ENCODE measurements at regions not wholly inside any gene's neighbourhood (a gene's known extent, or its start where the extent isn't known, plus 50 kb on each side); places are given as distances from the start of the nearest gene placed in this dataset.

DNA sequence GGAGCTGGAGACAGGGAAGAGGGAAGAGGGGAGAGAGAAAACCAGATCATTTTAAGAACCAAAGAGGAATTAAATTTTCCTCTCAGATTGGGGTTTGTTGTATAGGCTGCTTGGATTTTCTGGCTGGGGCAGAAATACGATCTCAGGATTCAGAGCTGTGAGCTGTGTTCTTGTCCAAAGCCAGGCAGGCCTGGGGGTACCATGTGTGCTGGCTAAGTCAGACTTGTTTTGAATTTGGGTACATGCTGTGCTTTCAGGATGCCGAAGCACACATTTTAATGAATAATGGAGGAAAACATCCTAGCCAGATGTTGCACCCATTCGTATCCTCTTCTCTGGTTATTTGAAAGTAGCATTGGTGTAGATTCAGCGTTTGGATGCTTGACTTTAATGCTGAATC lies 170.3 kb upstream of the PODXL start:
- H3K27ac ChIP-seq (ENCODE audit: control insufficient read depth, insufficient read depth, low read length) = no peak overlapping the region
- DNase-seq (ENCODE audit: low read depth, low spot score) (no peak), FAIRE-seq (no peak)
- H3K9ac ChIP-seq (ENCODE audit: control insufficient read depth, extremely low read depth, insufficient read depth, low read length) = no peak overlapping the region
- H3K4me2 ChIP-seq (ENCODE audit: control insufficient read depth, extremely low read depth, insufficient read depth, low read depth, low read length) = no peak overlapping the region
- H3K9me3 ChIP-seq (ENCODE audit: control insufficient read depth, low read depth, low read length) = no peaks in the 10 kb centered on the region
- no peaks in the 10 kb centered on the region for H3K36me3 ChIP-seq (ENCODE audit: control insufficient read depth in 2 of 2, extremely low read depth in 1 of 2, insufficient read depth in 2 of 2, low read length in 2 of 2)
- no peaks in the 10 kb centered on the region for H3K9me1 ChIP-seq (ENCODE audit: control insufficient read depth, extremely low read depth, insufficient read depth, low read length)
- H2AFZ ChIP-seq (ENCODE audit: control insufficient read depth, low read length) = no peak overlapping the region
- dilution Hi-C loops (cut with MboI; ENCODE audit: extremely low pct_ligation_motif_present, low sequenced_read_pairs) = no loop called here
- no peaks in the 10 kb centered on the region for H3K79me2 ChIP-seq (ENCODE audit: control insufficient read depth, insufficient read depth, low read length)
- H3K27me3 ChIP-seq (ENCODE audit: control insufficient read depth, extremely low read depth, insufficient read depth, low read length) = peaks cover 27% of the 10 kb centered on the region
- no peak overlapping the region for H3K4me3 ChIP-seq (ENCODE audit: control insufficient read depth in 2 of 3, extremely low read depth in 1 of 3, insufficient read depth in 2 of 3, low read depth in 1 of 3, low read length in 3 of 3)
- H3K4me1 ChIP-seq (ENCODE audit: control insufficient read depth, extremely low read depth, insufficient read depth, low read length) = no peaks in the 10 kb centered on the region
- TF ChIP-seq, protein P1, sequence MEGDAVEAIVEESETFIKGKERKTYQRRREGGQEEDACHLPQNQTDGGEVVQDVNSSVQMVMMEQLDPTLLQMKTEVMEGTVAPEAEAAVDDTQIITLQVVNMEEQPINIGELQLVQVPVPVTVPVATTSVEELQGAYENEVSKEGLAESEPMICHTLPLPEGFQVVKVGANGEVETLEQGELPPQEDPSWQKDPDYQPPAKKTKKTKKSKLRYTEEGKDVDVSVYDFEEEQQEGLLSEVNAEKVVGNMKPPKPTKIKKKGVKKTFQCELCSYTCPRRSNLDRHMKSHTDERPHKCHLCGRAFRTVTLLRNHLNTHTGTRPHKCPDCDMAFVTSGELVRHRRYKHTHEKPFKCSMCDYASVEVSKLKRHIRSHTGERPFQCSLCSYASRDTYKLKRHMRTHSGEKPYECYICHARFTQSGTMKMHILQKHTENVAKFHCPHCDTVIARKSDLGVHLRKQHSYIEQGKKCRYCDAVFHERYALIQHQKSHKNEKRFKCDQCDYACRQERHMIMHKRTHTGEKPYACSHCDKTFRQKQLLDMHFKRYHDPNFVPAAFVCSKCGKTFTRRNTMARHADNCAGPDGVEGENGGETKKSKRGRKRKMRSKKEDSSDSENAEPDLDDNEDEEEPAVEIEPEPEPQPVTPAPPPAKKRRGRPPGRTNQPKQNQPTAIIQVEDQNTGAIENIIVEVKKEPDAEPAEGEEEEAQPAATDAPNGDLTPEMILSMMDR (optimal IDR thresholded peaks at IDR 0.05 in 1 of 3, IDR thresholded peaks at IDR 0.05 in 1 of 3, conservative IDR thresholded peaks at IDR 0.05 in 1 of 3; ENCODE audit: extremely low read depth in 1 of 3, insufficient read depth in 2 of 3, low read length in 3 of 3) = no peak
- no peak for TF ChIP-seq EZH2 (IDR thresholded peaks at IDR 0.05; ENCODE audit: low read length)
- H4K20me1 ChIP-seq (ENCODE audit: control insufficient read depth, extremely low read depth, insufficient read depth, low read length) = no peaks in the 10 kb centered on the region

DNA sequence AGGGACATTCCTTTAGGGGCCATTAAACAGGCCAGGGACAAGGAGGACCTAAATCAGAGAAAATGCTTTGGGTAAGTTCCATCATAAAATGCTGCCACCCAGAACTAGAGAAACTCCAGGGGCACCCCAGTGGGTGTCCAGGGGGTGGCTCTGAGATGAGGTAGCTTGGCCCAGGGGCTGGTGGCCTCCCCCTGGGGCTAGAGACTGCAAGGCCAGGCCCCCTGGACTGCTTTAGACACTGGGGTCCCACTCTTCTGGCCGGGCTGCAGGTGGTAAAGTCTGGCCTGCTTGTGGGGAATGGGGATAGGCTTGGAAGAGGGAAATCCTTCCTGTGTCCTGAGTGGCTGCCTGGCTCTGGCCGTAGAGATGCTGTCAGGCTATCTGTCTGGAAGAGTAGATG lies 169.6 kb upstream of the PODXL start:
- Histone ChIP-seq H2AFZ (ENCODE audit: control insufficient read depth, low read length) (no peak overlapping the region), H3K4me1 (ENCODE audit: control insufficient read depth, extremely low read depth, insufficient read depth, low read length) (no peaks in the 10 kb centered on the region), H3K27me3 (ENCODE audit: control insufficient read depth, extremely low read depth, insufficient read depth, low read length) (peaks cover 27% of the 10 kb centered on the region), H3K9ac (ENCODE audit: control insufficient read depth, extremely low read depth, insufficient read depth, low read length) (no peak overlapping the region), H3K36me3 (ENCODE audit: control insufficient read depth in 2 of 2, extremely low read depth in 1 of 2, insufficient read depth in 2 of 2, low read length in 2 of 2) (no peaks in the 10 kb centered on the region), H3K9me1 (ENCODE audit: control insufficient read depth, extremely low read depth, insufficient read depth, low read length) (no peaks in the 10 kb centered on the region), H3K4me2 (ENCODE audit: control insufficient read depth, extremely low read depth, insufficient read depth, low read depth, low read length) (no peak overlapping the region), H3K4me3 (ENCODE audit: control insufficient read depth in 2 of 3, extremely low read depth in 1 of 3, insufficient read depth in 2 of 3, low read depth in 1 of 3, low read length in 3 of 3) (no peak overlapping the region), H4K20me1 (ENCODE audit: control insufficient read depth, extremely low read depth, insufficient read depth, low read length) (no peaks in the 10 kb centered on the region), H3K27ac (ENCODE audit: control insufficient read depth, insufficient read depth, low read length) (no peak overlapping the region), H3K9me3 (ENCODE audit: control insufficient read depth, low read depth, low read length) (no peaks in the 10 kb centered on the region), H3K79me2 (ENCODE audit: control insufficient read depth, insufficient read depth, low read length) (no peaks in the 10 kb centered on the region)
- no peak for FAIRE-seq
- dilution Hi-C loops (cut with MboI; ENCODE audit: extremely low pct_ligation_motif_present, low sequenced_read_pairs) = no loop called here
- DNase-seq (ENCODE audit: low read depth, low spot score) = no peak
- no peak for TF ChIP-seq EZH2 (IDR thresholded peaks at IDR 0.05; ENCODE audit: low read length)

DNA sequence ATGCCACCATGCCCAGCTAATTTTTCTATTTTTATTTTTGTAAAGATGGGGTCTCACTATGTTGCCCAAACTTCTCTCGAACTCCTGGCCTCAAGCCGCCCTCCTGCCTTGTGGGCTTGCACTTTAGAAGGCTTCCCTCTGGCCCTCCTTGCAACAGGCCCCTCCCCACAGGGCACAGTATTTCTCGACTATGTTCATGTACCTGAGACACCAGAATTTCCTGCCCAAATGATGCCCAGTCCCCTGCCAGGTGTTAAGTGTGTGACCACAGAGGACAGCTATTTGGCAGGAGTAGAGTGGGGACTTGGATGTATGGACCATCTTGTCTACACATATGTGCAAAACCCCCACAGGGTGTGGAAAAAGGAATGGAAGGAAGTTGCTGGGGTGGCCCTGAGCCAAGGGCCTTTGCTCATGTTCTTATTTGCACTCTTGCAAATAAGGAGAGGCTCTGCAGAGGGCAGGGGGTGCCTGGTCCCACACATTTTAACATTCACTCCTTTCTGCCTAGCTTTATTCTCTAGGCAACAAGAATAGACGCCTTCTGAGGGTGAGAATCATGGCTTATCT lies 168.4 kb upstream of the PODXL start:
- Histone ChIP-seq H4K20me1 (ENCODE audit: control insufficient read depth, extremely low read depth, insufficient read depth, low read length) (no peaks in the 10 kb centered on the region), H3K79me2 (ENCODE audit: control insufficient read depth, insufficient read depth, low read length) (no peaks in the 10 kb centered on the region), H2AFZ (ENCODE audit: control insufficient read depth, low read length) (no peak overlapping the region), H3K9me3 (ENCODE audit: control insufficient read depth, low read depth, low read length) (no peaks in the 10 kb centered on the region), H3K4me1 (ENCODE audit: control insufficient read depth, extremely low read depth, insufficient read depth, low read length) (no peaks in the 10 kb centered on the region), H3K27me3 (ENCODE audit: control insufficient read depth, extremely low read depth, insufficient read depth, low read length) (peaks cover 27% of the 10 kb centered on the region), H3K27ac (ENCODE audit: control insufficient read depth, insufficient read depth, low read length) (no peak overlapping the region), H3K4me3 (ENCODE audit: control insufficient read depth in 2 of 3, extremely low read depth in 1 of 3, insufficient read depth in 2 of 3, low read depth in 1 of 3, low read length in 3 of 3) (no peak overlapping the region), H3K9me1 (ENCODE audit: control insufficient read depth, extremely low read depth, insufficient read depth, low read length) (no peaks in the 10 kb centered on the region), H3K36me3 (ENCODE audit: control insufficient read depth in 2 of 2, extremely low read depth in 1 of 2, insufficient read depth in 2 of 2, low read length in 2 of 2) (no peaks in the 10 kb centered on the region), H3K4me2 (ENCODE audit: control insufficient read depth, extremely low read depth, insufficient read depth, low read depth, low read length) (no peak overlapping the region), H3K9ac (ENCODE audit: control insufficient read depth, extremely low read depth, insufficient read depth, low read length) (no peak overlapping the region)
- no peak for FAIRE-seq
- DNase-seq (ENCODE audit: low read depth, low spot score) = no peak
- TF ChIP-seq EZH2 (IDR thresholded peaks at IDR 0.05; ENCODE audit: low read length) = no peak
- TF ChIP-seq, protein P1 (optimal IDR thresholded peaks at IDR 0.05 in 1 of 3, IDR thresholded peaks at IDR 0.05 in 1 of 3, conservative IDR thresholded peaks at IDR 0.05 in 1 of 3; ENCODE audit: extremely low read depth in 1 of 3, insufficient read depth in 2 of 3, low read length in 3 of 3) = no peak
- dilution Hi-C loops (cut with MboI; ENCODE audit: extremely low pct_ligation_motif_present, low sequenced_read_pairs) = no loop called here
